Keratinocyte (primary cell): ENCODE measurements at regions not wholly inside any gene's neighbourhood (a gene's known extent, or its start where the extent isn't known, plus 50 kb on each side); places are given as distances from the start of the nearest gene placed in this dataset.

ENCODE experiments used
- DNase-seq: peaks from one replicate; pipeline ENCODE4 v3.0.0-alpha.2; 2011; ENCODE audit warnings: low read depth, missing footprints, low spot score
- FAIRE-seq: peaks from 2 replicates; lab custom pipeline; 2011; peaks lifted over from hg19 to GRCh38; lab: Jason Lieb, UNC
- H2AFZ ChIP-seq: 2 replicates; pipeline ENCODE4 v1.6.0; 2012; ENCODE audit warnings: low read length, control low read depth, inconsistent platforms; ENCODE audit not compliant: control insufficient read depth
- H3K27ac ChIP-seq: 2 replicates; pipeline ENCODE4 v1.5.1; 2011; ENCODE audit warnings: low read length; ENCODE audit not compliant: control insufficient read depth, insufficient read depth
- H3K27me3 ChIP-seq: 3 replicates; pipeline ENCODE4 v1.6.0; 2011; ENCODE audit warnings: low read length; ENCODE audit not compliant: control insufficient read depth, insufficient read depth; ENCODE audit errors: extremely low read depth
- H3K36me3 ChIP-seq, 2 experiments: 2 replicates in 1 of 2; 3 replicates in 1 of 2; pipeline ENCODE4 v1.5.1; 2011; ENCODE audit warnings: low read length in 2 of 2, mild to moderate bottlenecking in 1 of 2; ENCODE audit not compliant: control insufficient read depth in 2 of 2, insufficient read depth in 2 of 2; ENCODE audit errors: extremely low read depth in 1 of 2
- H3K4me1 ChIP-seq: 3 replicates; pipeline ENCODE4 v1.5.1; 2011; ENCODE audit warnings: low read length; ENCODE audit not compliant: control insufficient read depth, insufficient read depth; ENCODE audit errors: extremely low read depth
- H3K4me2 ChIP-seq: 3 replicates; pipeline ENCODE4 v1.6.0; 2011; ENCODE audit warnings: low read depth, low read length; ENCODE audit not compliant: control insufficient read depth, insufficient read depth; ENCODE audit errors: extremely low read depth
- H3K4me3 ChIP-seq, 3 experiments: fragments of 200-600 bp in 1 of 3; sonication (generic) in 1 of 3; 2 replicates in 2 of 3; 3 replicates in 1 of 3; pipeline ENCODE4 v1.5.1; 2011 to 2016; ENCODE audit warnings: low read length in 3 of 3, mild to moderate bottlenecking in 3 of 3, control low read depth in 2 of 3, inconsistent platforms in 1 of 3, low read depth in 1 of 3, mixed read lengths in 1 of 3, mixed run types in 1 of 3, moderate library complexity in 1 of 3; ENCODE audit not compliant: control insufficient read depth in 2 of 3, insufficient read depth in 2 of 3; ENCODE audit errors: extremely low read depth in 1 of 3
- H3K79me2 ChIP-seq: 2 replicates; pipeline ENCODE4 v1.6.0; 2012; ENCODE audit warnings: low read length; ENCODE audit not compliant: control insufficient read depth, insufficient read depth
- H3K9ac ChIP-seq: 3 replicates; pipeline ENCODE4 v1.6.0; 2011; ENCODE audit warnings: low read length; ENCODE audit not compliant: control insufficient read depth, insufficient read depth; ENCODE audit errors: extremely low read depth
- H3K9me1 ChIP-seq: 3 replicates; pipeline ENCODE4 v1.6.0; 2011; ENCODE audit warnings: low read length; ENCODE audit not compliant: control insufficient read depth, insufficient read depth; ENCODE audit errors: extremely low read depth
- H3K9me3 ChIP-seq: 2 replicates; pipeline ENCODE4 v1.5.1; 2012; ENCODE audit warnings: low read depth, low read length; ENCODE audit not compliant: control insufficient read depth
- H4K20me1 ChIP-seq: 3 replicates; pipeline ENCODE4 v1.6.0; 2011; ENCODE audit warnings: low read length; ENCODE audit not compliant: control insufficient read depth, insufficient read depth; ENCODE audit errors: extremely low read depth
- CTCF ChIP-seq, 3 experiments: IDR thresholded peaks in 1 of 3; conservative IDR thresholded peaks in 1 of 3; optimal IDR thresholded peaks in 1 of 3; 2 replicates in 2 of 3; 3 replicates in 1 of 3; pipeline versions ENCODE3 to v1.5.1; 2011; ENCODE audit warnings: low read length in 3 of 3, mild to moderate bottlenecking in 3 of 3, moderate library complexity in 2 of 3, control low read depth in 1 of 3, inconsistent platforms in 1 of 3; ENCODE audit not compliant: insufficient read depth in 2 of 3; ENCODE audit errors: extremely low read depth in 1 of 3
- EZH2 ChIP-seq: IDR thresholded peaks from one replicate; pipeline ENCODE4 v1.6.1; 2012; ENCODE audit warnings: inconsistent platforms, mild to moderate bottlenecking, low read length, moderate library complexity
- dilution Hi-C: fragments of 300-500 bp; cut with MboI; formaldehyde crosslinking; loops from one replicate; pipeline ENCODE4 v1.7.0; 2020; ENCODE audit warnings: low sequenced_read_pairs; ENCODE audit not compliant: extremely low pct_ligation_motif_present

- FAIRE-seq (no peak), DNase-seq (no peak)
- H3K27ac ChIP-seq, result no peak overlapping the region
- H3K36me3 ChIP-seq, result no peaks in the 10 kb centered on the region
- no peak overlapping the region for H3K4me3 ChIP-seq
- H3K9ac ChIP-seq, result no peak overlapping the region
- H3K4me1 ChIP-seq, result no peaks in the 10 kb centered on the region
- no peaks in the 10 kb centered on the region for H3K27me3 ChIP-seq
- TF ChIP-seq EZH2 (no peak), CTCF (optimal IDR thresholded peaks at IDR 0.05 in 1 of 3, IDR thresholded peaks at IDR 0.05 in 1 of 3, conservative IDR thresholded peaks at IDR 0.05 in 1 of 3; ENCODE audit: extremely low read depth in 1 of 3, insufficient read depth in 2 of 3, low read length in 3 of 3) (no peak)
- H2AFZ ChIP-seq, result no peak overlapping the region
- no peaks in the 10 kb centered on the region for H3K9me3 ChIP-seq
- dilution Hi-C loops, result no loop called here
- H3K9me1 ChIP-seq, result no peaks in the 10 kb centered on the region
- no peaks in the 10 kb centered on the region for H3K79me2 ChIP-seq
- no peaks in the 10 kb centered on the region for H4K20me1 ChIP-seq
- no peak overlapping the region for H3K4me2 ChIP-seq
These were observed 690.7 kb upstream of the KLHL29 start for GRCh38 chr2:22694300-22694699.

GRCh38 chr2:22694856-22695255 lies 690.1 kb upstream of the KLHL29 start:
- no peak for TF ChIP-seq CTCF (optimal IDR thresholded peaks at IDR 0.05 in 1 of 3, IDR thresholded peaks at IDR 0.05 in 1 of 3, conservative IDR thresholded peaks at IDR 0.05 in 1 of 3; ENCODE audit: extremely low read depth in 1 of 3, insufficient read depth in 2 of 3, low read length in 3 of 3)
- no peak for TF ChIP-seq EZH2
- Histone ChIP-seq H2AFZ (no peak overlapping the region), H3K4me2 (no peak overlapping the region), H3K27me3 (no peaks in the 10 kb centered on the region), H3K27ac (no peak overlapping the region), H4K20me1 (no peaks in the 10 kb centered on the region), H3K4me3 (no peak overlapping the region), H3K9ac (no peak overlapping the region), H3K9me1 (no peaks in the 10 kb centered on the region), H3K79me2 (no peaks in the 10 kb centered on the region), H3K9me3 (no peaks in the 10 kb centered on the region), H3K4me1 (no peaks in the 10 kb centered on the region), H3K36me3 (no peaks in the 10 kb centered on the region)
- dilution Hi-C loops, result no loop called here
- FAIRE-seq (no peak), DNase-seq (no peak)
